Caki2 (cell line): ENCODE measurements at regions not wholly inside any gene's neighbourhood (a gene's known extent, or its start where the extent isn't known, plus 50 kb on each side); places are given as distances from the start of the nearest gene placed in this dataset.
"Not testable (repeated sequence)": the region's sequence is repeated elsewhere in the genome, so short reads cannot be mapped to it uniquely, and the experiment has no call there.

Experiments used
- DNase-seq: peaks from one replicate; pipeline ENCODE4 v3.0.0-alpha.2; 2015; ENCODE audit warnings: low read depth
- in situ Hi-C: cut with HindIII; loops from 2 replicates; pipeline ENCODE4 v1.10.0; 2016; ENCODE audit warnings: low sequenced_read_pairs, low pct_unique_long_range_greater_than_20kb, mixed read lengths

- no peak for DNase-seq
- in situ Hi-C loops: no loop called here
Measured at GRCh38 chr21:26238646-26239045, 68.1 kb upstream of the APP start.

- DNase-seq: no peak
- in situ Hi-C loops: no loop called here
Measured at GRCh38 chr21:26236281-26236680, 65.7 kb upstream of the APP start.

- in situ Hi-C loops, DNase-seq: not testable (repeated sequence)
Measured at GRCh38 chr21:26233297-26233696, 62.7 kb upstream of the APP start.

- DNase-seq, in situ Hi-C loops: not testable (repeated sequence)
Measured at GRCh38 chr21:26232491-26232890, 61.9 kb upstream of the APP start.

- no peak for DNase-seq
- in situ Hi-C loops: no loop called here
Measured at GRCh38 chr21:26227130-26227529, 56.6 kb upstream of the APP start.

- DNase-seq: no peak
- in situ Hi-C loops: no loop called here
Measured at GRCh38 chr21:26226724-26227123, 56.2 kb upstream of the APP start.

GRCh38 chr21:26225046-26225445, 54.5 kb upstream of the APP start:
- DNase-seq: no peak
- in situ Hi-C loops: no loop called here

- no peak for DNase-seq
- in situ Hi-C loops: no loop called here
Measured at GRCh38 chr21:26224366-26224765, 53.8 kb upstream of the APP start.
